ENCODE measurements at regions not wholly inside any gene's neighbourhood (a gene's known extent, or its start where the extent isn't known, plus 50 kb on each side); places are given as distances from the start of the nearest gene placed in this dataset.
"Not testable (repeated sequence)": the region's sequence is repeated elsewhere in the genome, so short reads cannot be mapped to it uniquely, and the experiment has no call there.

DNA sequence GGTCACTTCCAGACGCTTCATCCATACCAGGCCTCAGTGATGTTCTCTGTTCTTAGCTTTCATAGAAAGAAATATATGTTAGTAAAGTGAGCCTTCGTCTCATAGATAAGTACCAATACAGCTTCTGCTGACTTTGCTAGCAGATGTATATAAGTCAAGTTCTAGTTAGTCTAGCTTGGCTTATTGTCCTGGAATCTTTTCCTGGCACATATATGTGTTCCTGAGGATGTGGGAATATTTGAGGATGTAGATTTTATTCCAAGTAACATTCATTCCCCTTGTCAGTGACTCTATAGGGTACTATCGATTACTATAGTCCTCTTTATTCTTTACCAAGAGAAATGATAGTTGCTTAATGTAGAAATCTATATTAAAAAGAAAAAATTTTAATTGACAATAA, 135.2 kb upstream of the FAM9C start:
- DNase-seq: no peak

GRCh38 chrX:13179100-13179499, 134.7 kb upstream of the FAM9C start:
- no peak for DNase-seq

GRCh38 chrX:13177921-13178566, 133.6 kb upstream of the FAM9C start:
- DNase-seq: peak; percentile 35

- no peak for DNase-seq
These were observed 130.6 kb upstream of the FAM9C start for GRCh38 chrX:13175056-13175455.

DNA sequence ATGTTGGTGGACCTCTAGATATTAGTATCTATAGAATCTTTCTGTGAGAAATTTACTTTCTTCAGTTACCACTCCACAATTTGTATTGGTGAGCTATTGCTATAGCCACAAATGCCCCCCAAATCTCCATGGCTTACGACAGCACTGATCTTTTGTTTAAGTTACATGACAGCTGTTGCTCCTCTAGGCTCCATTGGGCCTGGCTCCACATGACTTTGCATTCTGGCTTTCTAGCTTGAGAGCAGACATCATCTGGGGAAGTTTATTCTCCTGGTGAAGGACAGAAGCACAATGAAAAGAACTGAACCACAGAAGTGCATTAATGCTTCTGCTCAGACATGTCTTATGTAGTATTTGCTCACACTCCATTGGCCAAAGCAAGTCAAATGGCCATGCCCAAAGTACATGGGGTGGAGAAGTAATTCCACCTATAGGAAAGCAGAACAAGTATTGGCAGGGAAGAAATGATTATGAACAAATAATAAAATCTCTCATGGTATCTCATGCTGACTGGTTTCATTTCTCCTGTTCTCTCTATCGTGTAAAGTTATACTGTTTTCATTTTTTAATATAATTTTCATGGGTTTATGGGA, 126.6 kb upstream of the FAM9C start:
- DNase-seq: no peak

- no peak for DNase-seq
These were observed 125.3 kb upstream of the FAM9C start for GRCh38 chrX:13169684-13170083.

- no peak for DNase-seq
These were observed 123.8 kb upstream of the FAM9C start for GRCh38 chrX:13168269-13168668.

DNA sequence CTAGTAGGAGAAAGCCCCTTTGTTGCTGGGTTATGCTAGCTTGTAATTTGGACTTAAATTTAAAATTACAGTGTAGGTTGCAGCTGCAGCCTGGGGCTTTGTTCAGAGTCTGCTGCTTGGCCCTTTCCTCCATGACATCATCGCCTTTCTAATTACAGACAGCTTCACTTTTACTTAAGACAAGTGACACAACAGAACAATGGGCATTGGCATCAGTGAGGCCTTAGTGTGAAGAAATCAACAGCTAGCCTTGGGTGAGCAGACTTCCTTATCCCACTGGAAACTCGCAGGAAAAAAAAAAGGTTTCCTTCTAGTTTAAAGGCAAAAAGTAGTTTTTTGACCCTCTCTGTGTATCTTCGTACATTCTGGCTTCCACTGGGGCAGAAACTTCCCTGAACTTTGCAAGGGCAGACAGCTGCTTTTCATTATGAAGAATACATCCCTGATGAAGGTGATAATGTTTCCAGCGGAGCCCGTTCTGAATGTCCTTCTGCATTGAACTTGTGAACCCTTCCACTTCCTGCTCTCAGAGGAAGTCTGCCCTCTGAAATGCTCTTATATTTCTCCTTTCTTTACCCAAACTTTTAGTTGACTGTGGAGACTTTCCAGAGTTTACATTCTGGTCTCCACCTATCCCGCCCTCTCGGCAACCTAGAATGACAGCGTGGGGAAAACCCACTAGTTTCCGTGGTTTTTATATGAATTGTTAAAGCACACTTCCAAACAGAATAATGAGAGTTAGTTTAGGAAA, 123.2 kb upstream of the FAM9C start:
- DNase-seq: peak; percentile 35

DNA sequence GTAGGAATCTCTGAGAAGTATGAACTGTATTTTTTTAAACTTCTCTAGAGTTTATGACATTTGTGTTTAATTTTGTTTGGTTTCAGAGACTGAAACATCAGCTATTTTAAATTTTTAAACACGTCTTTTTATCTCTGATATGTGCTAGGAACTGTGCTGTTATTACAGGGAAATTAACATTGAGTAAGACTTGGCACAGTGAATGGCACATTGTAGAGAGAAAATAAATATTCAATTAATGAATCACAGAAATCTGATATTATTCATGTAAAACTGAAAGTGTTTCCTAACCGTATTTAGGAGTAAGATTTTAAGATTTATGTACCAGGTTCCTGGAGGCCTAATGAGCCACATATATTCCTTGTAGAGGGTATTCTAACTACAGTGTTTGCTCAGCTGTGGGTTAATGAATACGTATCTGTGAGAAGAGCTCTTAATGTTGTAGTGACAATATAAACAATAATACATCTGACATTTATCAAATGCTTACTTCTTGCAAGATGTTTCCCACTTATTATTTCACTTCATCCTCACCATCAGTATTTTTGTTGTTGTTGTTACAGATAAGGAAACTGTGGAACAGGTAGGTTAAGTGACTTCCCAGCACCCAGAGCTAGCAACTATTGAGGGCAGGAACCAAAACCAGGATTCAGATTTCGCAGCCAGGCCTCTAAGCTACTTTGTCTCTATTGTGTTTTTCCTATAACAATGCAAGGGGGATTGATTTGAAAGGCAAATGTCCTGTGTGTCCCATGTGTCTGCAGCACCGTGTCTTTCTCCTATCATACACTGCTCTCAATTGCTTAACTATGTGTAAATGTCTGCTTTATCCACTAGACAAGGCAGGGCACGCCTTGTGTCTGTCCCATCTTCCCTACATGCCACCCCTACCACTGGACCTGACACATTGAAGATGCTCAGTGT, 121.1 kb upstream of the FAM9C start:
- DNase-seq: no peak

- DNase-seq: no peak
These were observed 120.2 kb upstream of the FAM9C start for GRCh38 chrX:13164611-13165010.

DNA sequence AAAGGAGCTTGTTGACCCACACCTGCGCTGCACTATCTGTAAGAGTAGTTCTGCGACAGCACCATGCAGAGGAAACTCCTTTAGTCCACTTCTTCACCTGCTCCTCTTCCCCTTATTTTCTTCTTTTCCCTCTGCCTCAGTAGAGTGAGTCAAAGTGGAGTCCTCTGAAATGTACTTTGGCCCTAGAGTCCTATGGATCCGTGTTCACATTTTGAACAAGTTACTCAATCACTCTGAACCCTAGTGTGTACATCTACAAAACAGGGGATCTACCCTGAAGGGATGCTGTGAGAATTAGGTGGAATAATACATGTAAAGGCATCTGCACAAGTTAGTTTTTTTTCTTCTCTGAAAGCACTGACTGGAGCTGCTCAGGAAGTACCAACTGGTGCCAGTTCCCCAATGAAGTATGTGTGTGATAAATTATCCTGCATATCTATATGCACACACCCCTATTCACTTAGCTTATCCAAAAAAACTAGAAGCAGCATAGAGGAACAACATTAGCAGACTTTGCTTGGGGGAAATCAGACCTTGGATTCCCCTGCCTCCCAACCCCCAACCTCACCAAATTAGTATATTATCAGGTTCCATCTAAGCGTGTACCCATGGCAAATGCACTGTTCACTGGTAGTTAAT, 118.5 kb upstream of the FAM9C start:
- no peak for DNase-seq

GRCh38 chrX:13159886-13160285, 115.5 kb upstream of the FAM9C start:
- DNase-seq: no peak

DNA sequence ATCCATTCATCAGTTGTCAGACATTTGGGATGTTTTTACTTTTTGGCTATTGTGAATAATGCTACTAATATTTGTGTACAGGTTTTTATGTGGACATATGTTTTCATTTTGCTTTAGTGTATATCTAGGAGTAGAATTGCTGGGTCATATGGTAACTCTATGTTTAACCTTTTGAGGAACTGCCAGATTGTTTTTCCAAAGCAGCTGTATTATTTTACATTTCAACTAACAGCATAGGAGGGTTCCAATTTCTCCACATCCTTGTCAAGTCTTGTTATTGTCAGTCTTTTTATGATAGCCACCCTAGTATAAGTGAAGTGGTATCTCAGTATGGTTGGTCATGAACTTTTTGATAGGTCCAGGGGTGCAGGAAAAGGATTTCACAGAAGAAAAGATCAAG, 114.5 kb upstream of the FAM9C start:
- DNase-seq: no peak

DNA sequence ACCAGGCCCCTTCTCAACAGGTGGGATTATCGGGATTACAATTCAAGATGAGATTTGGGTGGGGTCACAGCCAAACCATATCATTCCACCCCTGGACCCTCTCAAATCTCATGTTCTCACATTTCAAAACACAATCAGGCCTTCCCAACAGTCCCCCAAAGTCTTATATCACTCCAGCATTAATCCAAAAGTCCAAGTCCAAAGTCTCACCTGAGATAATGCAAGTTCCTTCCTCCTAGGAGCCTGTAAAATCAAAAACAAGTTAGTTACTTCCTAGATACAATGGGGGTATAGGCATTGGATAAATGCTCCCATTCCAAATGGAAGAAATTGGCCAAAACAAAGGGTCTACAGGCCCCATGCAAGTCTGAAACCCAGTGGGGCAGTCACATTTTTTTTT, 111.1 kb upstream of the FAM9C start:
- DNase-seq: not testable (repeated sequence)

DNA sequence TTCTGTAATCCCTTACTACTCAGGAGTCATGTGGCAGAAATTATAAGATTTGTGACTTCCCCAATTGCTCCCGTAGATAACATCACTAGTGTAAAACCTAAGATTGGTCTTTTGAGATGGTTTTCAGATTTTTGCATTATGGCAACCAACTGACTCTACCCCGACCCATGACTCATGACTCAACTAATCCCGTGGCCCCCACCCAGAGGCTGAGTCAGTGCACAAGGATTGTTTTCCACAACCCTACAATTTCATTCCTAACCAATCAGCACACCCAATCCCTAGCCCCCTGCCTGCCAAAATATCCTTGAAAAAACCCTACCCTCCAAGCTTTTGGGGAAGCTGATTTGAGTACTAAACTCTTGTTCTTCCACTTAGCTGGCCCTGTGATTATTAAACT, 109.4 kb upstream of the FAM9C start:
- DNase-seq: peak; percentile 63

DNA sequence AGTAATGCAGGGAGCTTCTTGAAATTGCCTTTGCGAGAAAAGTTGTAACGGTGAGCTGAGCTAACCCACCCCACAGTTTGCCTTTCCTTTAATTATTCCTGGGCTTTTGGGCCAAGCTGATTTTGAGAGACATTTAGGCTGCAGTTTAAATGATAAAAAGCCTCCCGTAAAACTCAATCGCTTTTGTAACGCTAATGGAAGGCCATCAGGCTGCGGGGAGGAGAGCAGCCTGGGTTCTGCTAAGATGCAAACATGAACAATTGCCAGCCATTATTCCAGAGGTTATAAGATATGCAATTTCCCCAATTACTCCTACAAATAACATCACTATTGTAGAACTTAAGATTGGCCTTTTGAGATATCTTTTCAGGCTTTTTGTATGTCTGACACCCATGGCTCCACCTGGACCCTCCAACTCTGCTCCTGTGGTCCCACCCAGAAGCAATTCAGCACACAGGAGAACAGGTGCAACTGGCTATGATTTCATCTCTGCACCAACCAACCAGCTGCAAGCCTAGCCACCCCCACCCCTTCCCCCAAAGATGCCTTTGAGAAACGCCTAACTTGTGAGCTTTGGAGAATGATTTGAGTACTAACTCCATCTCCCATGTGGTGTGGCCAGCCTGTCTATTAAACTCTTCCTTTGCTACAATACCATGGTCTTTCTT, 108.2 kb upstream of the FAM9C start:
- DNase-seq: no peak

GRCh38 chrX:13151828-13152517, 107.6 kb upstream of the FAM9C start:
- peak; percentile 29 for DNase-seq

DNA sequence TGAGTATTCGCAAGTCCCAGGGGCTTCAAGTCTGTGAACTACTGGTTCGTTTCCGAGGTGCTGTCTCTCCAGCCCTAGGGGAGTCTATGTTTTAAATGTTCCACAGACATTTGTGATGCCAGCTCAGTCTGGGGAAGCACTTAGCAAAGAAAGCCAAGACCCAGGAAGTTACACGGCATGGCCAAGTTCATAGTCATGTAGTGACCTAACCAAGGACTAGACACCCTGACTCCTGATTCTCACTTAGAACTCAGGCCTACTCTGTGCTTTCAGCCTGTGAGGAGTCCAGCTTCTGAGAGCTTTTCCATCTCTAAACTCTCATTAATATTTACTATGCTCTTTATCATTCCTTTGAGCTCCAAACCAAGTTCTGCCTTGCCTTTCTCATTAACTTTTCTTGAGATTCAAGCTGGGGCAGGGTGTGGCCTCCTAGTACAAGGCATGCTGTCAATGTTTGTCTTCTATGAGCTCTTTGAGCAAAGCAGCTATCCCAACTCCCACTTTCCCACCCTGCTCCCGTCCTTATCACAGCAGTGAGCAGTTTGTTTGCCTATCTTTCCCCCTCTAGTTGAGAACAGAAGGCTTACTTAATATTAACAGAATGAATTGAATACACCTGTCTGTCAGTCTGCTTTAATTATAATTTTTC, 105.4 kb upstream of the FAM9C start:
- no peak for DNase-seq

DNA sequence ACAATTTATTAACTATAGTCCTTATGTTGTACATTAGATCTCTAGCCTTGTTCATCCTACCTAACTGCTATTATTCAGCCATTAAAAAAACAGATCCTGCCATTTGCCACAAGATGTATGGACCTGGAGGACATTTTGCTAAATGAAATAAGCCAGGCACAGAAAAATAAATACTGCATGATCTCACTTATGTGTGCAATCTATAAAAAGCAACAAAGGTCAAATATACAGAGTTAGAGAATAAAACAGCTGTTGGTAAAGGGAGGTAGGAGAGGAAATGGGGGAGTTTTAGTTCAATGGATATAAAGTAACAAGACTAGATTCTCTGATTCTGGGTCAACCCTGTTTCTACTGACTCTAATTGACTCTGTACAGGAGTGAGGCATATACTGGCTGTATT, 103.3 kb upstream of the FAM9C start:
- no peak for DNase-seq

DNA sequence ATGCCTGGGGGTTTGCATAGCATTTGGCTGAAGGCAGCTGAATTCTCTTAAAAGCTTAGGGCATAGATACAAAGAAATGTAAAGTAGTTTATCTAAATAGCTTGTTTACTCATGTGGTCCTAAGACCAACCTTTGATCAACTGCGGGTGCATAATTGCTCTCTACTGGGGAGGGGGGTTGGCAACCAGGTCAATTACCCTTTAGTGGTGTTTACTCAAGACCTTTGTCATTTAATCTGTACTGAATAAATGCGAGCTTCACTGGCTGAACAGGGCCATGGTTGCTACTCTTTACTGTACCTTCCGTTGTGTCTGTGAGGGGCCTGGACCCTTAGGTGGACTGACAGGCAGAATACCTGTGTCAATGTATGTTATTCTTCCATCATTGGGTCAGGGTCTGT, 102.7 kb upstream of the FAM9C start:
- no peak for DNase-seq

Data from fibroblast of skin of right biceps (primary cell).